Sigmoid colon (tissue), 6 donors: ENCODE measurements at regions not wholly inside any gene's neighbourhood (a gene's known extent, or its start where the extent isn't known, plus 50 kb on each side); places are given as distances from the start of the nearest gene placed in this dataset.
"Not testable (repeated sequence)": the region's sequence is repeated elsewhere in the genome, so short reads cannot be mapped to it uniquely, and the experiment has no call there.

Source experiments
- DNase-seq: peaks from one replicate; pipeline ENCODE4 v3.0.0-alpha.2; 2019
- H3K27ac ChIP-seq, 4 donors: fragments of 200-600 bp; sonication (generic); one replicate each; pipeline ENCODE4 v1.5.1; 2016 to 2019; ENCODE audit warnings: mild to moderate bottlenecking in 1 of 4
- H3K27me3 ChIP-seq, 3 donors: fragments of 200-600 bp; sonication (generic); one replicate each; pipeline ENCODE4 v1.5.1; 2019; ENCODE audit warnings: mild to moderate bottlenecking in 1 of 3
- H3K36me3 ChIP-seq, 4 donors: fragments of 200-600 bp; sonication (generic); one replicate each; pipeline ENCODE4 v1.5.1; 2016 to 2019
- H3K4me1 ChIP-seq, 4 donors: fragments of 200-600 bp; sonication (generic); one replicate each; pipeline ENCODE4 v1.5.1; 2017 to 2019
- H3K4me3 ChIP-seq, 4 donors: fragments of 200-600 bp; sonication (generic); one replicate each; pipeline ENCODE4 v1.5.1; 2017 to 2019; ENCODE audit warnings: mild to moderate bottlenecking in 2 of 4, moderate library complexity in 1 of 4
- H3K9me3 ChIP-seq, 4 donors: fragments of 200-600 bp in 3 of 4; sonication (generic) in 3 of 4; one replicate each; pipeline versions ENCODE4 v1.5.1 to v1.6.1; 2013 to 2019
- CTCF ChIP-seq, 4 experiments: fragments of 450-650 bp in 3 of 4; fragments of 200-600 bp in 1 of 4; IDR thresholded peaks; one replicate each; pipeline ENCODE4 v1.5.1; 2016 to 2019; ENCODE audit warnings: antibody characterized with exemption in 4 of 4, mild to moderate bottlenecking in 3 of 4, moderate library complexity in 2 of 4
- EP300 ChIP-seq, 4 donors: sonication (generic); formaldehyde crosslinking; IDR thresholded peaks; one replicate each; pipeline ENCODE4 v1.6.1; 2017; ENCODE audit warnings: antibody characterized with exemption in 4 of 4
- POLR2A ChIP-seq, 2 donors: fragments of 450-650 bp; IDR thresholded peaks; one replicate each; pipeline ENCODE4 v1.6.1; 2016; ENCODE audit warnings: antibody characterized with exemption in 2 of 2, mild to moderate bottlenecking in 2 of 2, moderate library complexity in 2 of 2
- POLR2AphosphoS5 ChIP-seq, 4 donors: sonication (generic); formaldehyde crosslinking; IDR thresholded peaks; one replicate each; pipeline ENCODE4 v1.6.1; 2017; ENCODE audit warnings: antibody characterized with exemption in 4 of 4
- WGBS, 2 donors: extraction: QIAGEN DNeasy Blood & Tissue Kit; methylation state at CpG; one replicate each; pipeline ENCODE4 v1.1.7; 2013; 5-methylcytosine and 5-hydroxymethylcytosine counted together
- intact Hi-C: fragments of 100-400 bp; cut with DNase I; formaldehyde crosslinking; loops from one replicate; pipeline ENCODE4 v1.15.1; 2023
- donor health status: healthy with polysubstance abuse.
- donor health status: healthy.

- Histone ChIP-seq H3K4me3 (no peak overlapping the region), H3K36me3 (no peaks in the 10 kb centered on the region), H3K9me3 (no peaks in the 10 kb centered on the region), H3K27me3 (peaks cover 0 to 4% (median 0%) of the 10 kb centered on the region in 3 donors), H3K4me1 (no peaks in the 10 kb centered on the region), H3K27ac (no peak overlapping the region)
- intact Hi-C loops: loop anchor here (10.0 kb wide), 1 partner anchor 61 kb away; no protein-coding TSS in a partner anchor
- DNase-seq: no peak
- TF ChIP-seq CTCF (IDR thresholded peaks at IDR 0.05) (no peak), POLR2A (IDR thresholded peaks at IDR 0.05) (no peak)
- 85 to 94% methylated on average over 3 of the region's 3 CpGs for WGBS, 2 donors
These were observed 779.6 kb upstream of the HTR2C start for GRCh38 chrX:113804291-113804690.

- no peak for DNase-seq
- Histone ChIP-seq H3K27ac (no peak overlapping the region), H3K36me3 (no peaks in the 10 kb centered on the region), H3K4me3 (no peak overlapping the region), H3K4me1 (no peaks in the 10 kb centered on the region), H3K9me3 (no peaks in the 10 kb centered on the region), H3K27me3 (peaks cover 0 to 4% (median 0%) of the 10 kb centered on the region in 3 donors)
- intact Hi-C loops: loop anchor here (10.0 kb wide), 1 partner anchor 62 kb away; no protein-coding TSS in a partner anchor
- 71 to 85% methylated on average over 4 of the region's 4 CpGs for WGBS, 2 donors
- TF ChIP-seq POLR2A (IDR thresholded peaks at IDR 0.05) (no peak), CTCF (IDR thresholded peaks at IDR 0.05) (no peak), POLR2AphosphoS5 (IDR thresholded peaks at IDR 0.05) (no peak), EP300 (IDR thresholded peaks at IDR 0.05) (no peak)
These were observed 781.0 kb upstream of the HTR2C start for GRCh38 chrX:113802837-113803236.

- H3K4me3 ChIP-seq: no peak overlapping the region
- no peaks in the 10 kb centered on the region for H3K27me3 ChIP-seq
- H3K36me3 ChIP-seq: no peaks in the 10 kb centered on the region
- H3K9me3 ChIP-seq: no peaks in the 10 kb centered on the region
- intact Hi-C loops: loop anchor here (10.0 kb wide), 1 partner anchor 64 kb away; no protein-coding TSS in a partner anchor
- TF ChIP-seq POLR2A (IDR thresholded peaks at IDR 0.05) (no peak), CTCF (IDR thresholded peaks at IDR 0.05) (no peak), EP300 (IDR thresholded peaks at IDR 0.05) (no peak), POLR2AphosphoS5 (IDR thresholded peaks at IDR 0.05) (no peak)
- no peak for DNase-seq
- H3K27ac ChIP-seq: no peak overlapping the region
- H3K4me1 ChIP-seq: no peaks in the 10 kb centered on the region
These were observed 782.9 kb upstream of the HTR2C start for GRCh38 chrX:113800955-113801354.

- WGBS, 2 donors: 67 to 71% methylated on average over 4 of the region's 4 CpGs
- DNase-seq: no peak
- H3K36me3 ChIP-seq: no peaks in the 10 kb centered on the region
- no peak overlapping the region for H3K27ac ChIP-seq
- TF ChIP-seq POLR2A (IDR thresholded peaks at IDR 0.05) (no peak), POLR2AphosphoS5 (IDR thresholded peaks at IDR 0.05) (no peak), CTCF (IDR thresholded peaks at IDR 0.05) (no peak), EP300 (IDR thresholded peaks at IDR 0.05) (no peak)
- no peaks in the 10 kb centered on the region for H3K4me1 ChIP-seq
- intact Hi-C loops: no loop called here
- H3K27me3 ChIP-seq: no peaks in the 10 kb centered on the region
- H3K4me3 ChIP-seq: no peak overlapping the region
- H3K9me3 ChIP-seq: no peaks in the 10 kb centered on the region
These were observed 790.3 kb upstream of the HTR2C start for GRCh38 chrX:113793563-113793962.

GRCh38 chrX:113790987-113791386, 792.9 kb upstream of the HTR2C start:
- intact Hi-C loops: no loop called here
- H3K27ac ChIP-seq: no peak overlapping the region
- no peak overlapping the region for H3K4me3 ChIP-seq
- no peaks in the 10 kb centered on the region for H3K4me1 ChIP-seq
- no peaks in the 10 kb centered on the region for H3K36me3 ChIP-seq
- no peak for TF ChIP-seq CTCF (IDR thresholded peaks at IDR 0.05)
- TF ChIP-seq EP300 (IDR thresholded peaks at IDR 0.05): no peak
- TF ChIP-seq POLR2AphosphoS5 (IDR thresholded peaks at IDR 0.05): no peak
- TF ChIP-seq POLR2A (IDR thresholded peaks at IDR 0.05): no peak
- WGBS, 2 donors: 88 to 93% methylated on average over 1 of the region's 1 CpG
- DNase-seq: no peak
- no peaks in the 10 kb centered on the region for H3K9me3 ChIP-seq
- H3K27me3 ChIP-seq: no peaks in the 10 kb centered on the region

GRCh38 chrX:113784754-113785153, 799.1 kb upstream of the HTR2C start:
- 62 to 81% methylated on average over 6 of the region's 6 CpGs for WGBS, 2 donors
- H3K36me3 ChIP-seq, H3K9me3 ChIP-seq, intact Hi-C loops, H3K4me1 ChIP-seq, H3K4me3 ChIP-seq, DNase-seq, H3K27ac ChIP-seq, H3K27me3 ChIP-seq: not testable (repeated sequence)
